Ovary (tissue), 3 donors: ENCODE measurements at regions not wholly inside any gene's neighbourhood (a gene's known extent, or its start where the extent isn't known, plus 50 kb on each side); places are given as distances from the start of the nearest gene placed in this dataset.

ENCODE experiments used
- CTCF ChIP-seq, 3 donors: fragments of 450-650 bp in 2 of 3; fragments of 200-600 bp in 1 of 3; IDR thresholded peaks; one replicate each; pipeline versions ENCODE4 v1.5.1 to v1.8.0; 2016 to 2022; ENCODE audit warnings: antibody characterized with exemption in 3 of 3, mild to moderate bottlenecking in 1 of 3
- POLR2A ChIP-seq: fragments of 450-650 bp; IDR thresholded peaks from one replicate; pipeline ENCODE4 v1.6.1; 2017; ENCODE audit warnings: antibody characterized with exemption, mild to moderate bottlenecking, moderate library complexity
- donor health status: DM: no; HTN: no; CAD: no.

- TF ChIP-seq CTCF (IDR thresholded peaks at IDR 0.05) (no peak), POLR2A (no peak)
Measured at GRCh38 chr3:117393119-117393518, 683.5 kb downstream of the TUSC7 start.
